ENCODE measurements at regions not wholly inside any gene's neighbourhood (a gene's known extent, or its start where the extent isn't known, plus 50 kb on each side); places are given as distances from the start of the nearest gene placed in this dataset.

DNA sequence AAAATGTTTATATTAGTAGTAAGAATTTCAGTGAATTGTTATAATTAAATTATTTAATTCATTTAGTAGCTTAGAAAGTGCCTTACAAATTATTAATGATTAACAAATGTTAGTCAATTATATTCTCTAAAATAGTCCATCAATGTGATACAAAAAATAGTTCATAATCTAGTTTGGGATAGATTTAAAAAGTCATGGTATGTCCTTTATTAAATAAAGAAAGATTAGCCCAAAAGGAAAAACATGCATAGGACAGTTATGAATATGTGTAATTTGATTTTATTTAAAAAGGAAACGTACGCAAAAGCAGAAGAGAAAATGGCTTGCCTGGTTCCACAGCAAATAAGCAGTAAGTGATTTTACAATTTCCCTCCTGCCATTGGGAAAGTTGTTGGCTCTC lies 768.5 kb downstream of the TRIB2 start:
- no peak overlapping the region for H3K9ac ChIP-seq (ENCODE audit: low read length)
- no peaks in the 10 kb centered on the region for H3K36me3 ChIP-seq (ENCODE audit: low read length)
- H3F3A ChIP-seq (ENCODE audit: insufficient read depth) = no peaks in the 10 kb centered on the region

DNA sequence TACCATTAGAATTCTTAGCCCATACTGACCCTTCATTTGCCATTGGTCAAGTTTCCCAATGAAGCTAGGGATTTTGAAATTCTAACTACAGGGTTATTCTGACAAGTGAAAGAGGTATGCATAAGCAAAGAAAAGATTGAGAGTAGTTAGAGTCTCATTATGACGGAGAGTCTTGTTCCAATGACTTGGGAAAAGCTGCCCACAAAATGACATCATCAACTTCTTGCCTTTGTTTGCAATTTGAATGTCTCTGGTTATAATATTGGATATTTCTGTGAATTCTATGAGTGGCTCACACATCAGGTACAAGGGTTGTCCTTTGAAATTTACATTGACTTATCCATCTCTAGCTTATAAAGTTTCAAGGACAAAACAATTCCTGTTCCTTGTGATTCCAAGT lies 772.2 kb downstream of the TRIB2 start:
- Histone ChIP-seq H3K79me2 (ENCODE audit: insufficient read depth, low read length) (no peaks in the 10 kb centered on the region), H3K9me3 (ENCODE audit: insufficient read depth, low read length) (no peaks in the 10 kb centered on the region), H3K4me3 (ENCODE audit: insufficient read depth, low read length, poor library complexity, severe bottlenecking) (no peak overlapping the region), H3F3A (ENCODE audit: insufficient read depth) (no peaks in the 10 kb centered on the region), H3K27me3 (ENCODE audit: low read length) (no peaks in the 10 kb centered on the region), H3K27ac (ENCODE audit: low read depth, low read length) (no peak overlapping the region), H3K36me3 (ENCODE audit: low read length) (no peaks in the 10 kb centered on the region), H3K9ac (ENCODE audit: low read length) (no peak overlapping the region), H2AFZ (ENCODE audit: low read depth, low read length, severe bottlenecking) (no peak overlapping the region), H3K9me2 (replicated peaks; ENCODE audit: insufficient read depth, low read length) (no peaks in the 10 kb centered on the region), H3K4me2 (ENCODE audit: low read depth, low read length, poor library complexity, severe bottlenecking) (no peak overlapping the region), H4K20me1 (ENCODE audit: low read depth, low read length) (no peaks in the 10 kb centered on the region)
- TF ChIP-seq, protein P1, sequence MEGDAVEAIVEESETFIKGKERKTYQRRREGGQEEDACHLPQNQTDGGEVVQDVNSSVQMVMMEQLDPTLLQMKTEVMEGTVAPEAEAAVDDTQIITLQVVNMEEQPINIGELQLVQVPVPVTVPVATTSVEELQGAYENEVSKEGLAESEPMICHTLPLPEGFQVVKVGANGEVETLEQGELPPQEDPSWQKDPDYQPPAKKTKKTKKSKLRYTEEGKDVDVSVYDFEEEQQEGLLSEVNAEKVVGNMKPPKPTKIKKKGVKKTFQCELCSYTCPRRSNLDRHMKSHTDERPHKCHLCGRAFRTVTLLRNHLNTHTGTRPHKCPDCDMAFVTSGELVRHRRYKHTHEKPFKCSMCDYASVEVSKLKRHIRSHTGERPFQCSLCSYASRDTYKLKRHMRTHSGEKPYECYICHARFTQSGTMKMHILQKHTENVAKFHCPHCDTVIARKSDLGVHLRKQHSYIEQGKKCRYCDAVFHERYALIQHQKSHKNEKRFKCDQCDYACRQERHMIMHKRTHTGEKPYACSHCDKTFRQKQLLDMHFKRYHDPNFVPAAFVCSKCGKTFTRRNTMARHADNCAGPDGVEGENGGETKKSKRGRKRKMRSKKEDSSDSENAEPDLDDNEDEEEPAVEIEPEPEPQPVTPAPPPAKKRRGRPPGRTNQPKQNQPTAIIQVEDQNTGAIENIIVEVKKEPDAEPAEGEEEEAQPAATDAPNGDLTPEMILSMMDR (IDR thresholded peaks at IDR 0.05; ENCODE audit: insufficient read depth, low read length, poor library complexity, severe bottlenecking) = no peak
- no peak for TF ChIP-seq EZH2phosphoT487 (conservative IDR thresholded peaks at IDR 0.05; ENCODE audit: low read length)

More for the DNA sequence above, 768.5 kb downstream of the TRIB2 start:
- TF ChIP-seq EZH2phosphoT487 (conservative IDR thresholded peaks at IDR 0.05; ENCODE audit: low read length) = no peak
- TF ChIP-seq, protein P1 (IDR thresholded peaks at IDR 0.05; ENCODE audit: insufficient read depth, low read length, poor library complexity, severe bottlenecking) = no peak
- no peak overlapping the region for H3K27ac ChIP-seq (ENCODE audit: low read depth, low read length)
- H3K27me3 ChIP-seq (ENCODE audit: low read length) = no peaks in the 10 kb centered on the region
- H4K20me1 ChIP-seq (ENCODE audit: low read depth, low read length) = no peaks in the 10 kb centered on the region
- H3K4me2 ChIP-seq (ENCODE audit: low read depth, low read length, poor library complexity, severe bottlenecking) = no peak overlapping the region
- no peaks in the 10 kb centered on the region for H3K9me2 ChIP-seq (replicated peaks; ENCODE audit: insufficient read depth, low read length)
- H3K9me3 ChIP-seq (ENCODE audit: insufficient read depth, low read length) = no peaks in the 10 kb centered on the region
- H3K79me2 ChIP-seq (ENCODE audit: insufficient read depth, low read length) = no peaks in the 10 kb centered on the region
- H2AFZ ChIP-seq (ENCODE audit: low read depth, low read length, severe bottlenecking) = no peak overlapping the region
- H3K4me3 ChIP-seq (ENCODE audit: insufficient read depth, low read length, poor library complexity, severe bottlenecking) = no peak overlapping the region

DNA sequence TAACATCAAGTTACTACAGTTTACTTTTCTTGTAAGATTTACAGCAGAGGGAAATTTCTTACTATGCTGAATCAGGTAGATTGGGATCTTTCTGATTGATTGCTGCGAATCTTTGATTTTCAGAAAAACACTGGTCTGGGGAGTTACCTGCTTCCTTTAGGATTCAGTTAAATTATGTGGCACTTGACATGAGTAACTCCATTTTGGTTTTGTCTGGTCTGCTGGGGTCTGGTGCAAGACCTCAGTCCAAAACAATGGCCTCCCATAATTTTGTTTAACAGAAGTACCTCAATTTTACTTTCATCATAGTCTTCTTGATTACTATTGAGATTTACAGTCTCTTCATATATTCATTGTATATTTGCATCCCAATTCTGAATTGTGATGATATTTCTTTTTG lies 775.5 kb downstream of the TRIB2 start:
- Histone ChIP-seq H4K20me1 (ENCODE audit: low read depth, low read length) (no peaks in the 10 kb centered on the region), H3K36me3 (ENCODE audit: low read length) (no peaks in the 10 kb centered on the region), H3K27ac (ENCODE audit: low read depth, low read length) (no peak overlapping the region), H3K79me2 (ENCODE audit: insufficient read depth, low read length) (no peaks in the 10 kb centered on the region), H2AFZ (ENCODE audit: low read depth, low read length, severe bottlenecking) (no peak overlapping the region), H3F3A (ENCODE audit: insufficient read depth) (no peaks in the 10 kb centered on the region), H3K9me3 (ENCODE audit: insufficient read depth, low read length) (no peaks in the 10 kb centered on the region), H3K4me2 (ENCODE audit: low read depth, low read length, poor library complexity, severe bottlenecking) (no peak overlapping the region), H3K9me2 (replicated peaks; ENCODE audit: insufficient read depth, low read length) (no peaks in the 10 kb centered on the region), H3K9ac (ENCODE audit: low read length) (no peak overlapping the region), H3K27me3 (ENCODE audit: low read length) (no peaks in the 10 kb centered on the region), H3K4me3 (ENCODE audit: insufficient read depth, low read length, poor library complexity, severe bottlenecking) (no peak overlapping the region)
- no peak for TF ChIP-seq EZH2phosphoT487 (conservative IDR thresholded peaks at IDR 0.05; ENCODE audit: low read length)
- TF ChIP-seq, protein P1 (IDR thresholded peaks at IDR 0.05; ENCODE audit: insufficient read depth, low read length, poor library complexity, severe bottlenecking) = no peak
